Osteoblast (primary cell): ENCODE measurements at regions not wholly inside any gene's neighbourhood (a gene's known extent, or its start where the extent isn't known, plus 50 kb on each side); places are given as distances from the start of the nearest gene placed in this dataset.
A peak's percentile ranks its signal among the peaks of the same experiment; 100 is the strongest.

Source experiments
- DNase-seq: peaks from one replicate; pipeline ENCODE4 v3.0.0; 2011; ENCODE audit warnings: low spot score, mixed read lengths; ENCODE audit not compliant: insufficient read length; ENCODE audit errors: missing footprints
- H2AFZ ChIP-seq: 2 replicates; pipeline ENCODE4 v1.6.0; 2011; ENCODE audit warnings: mild to moderate bottlenecking, low read length
- H3K27ac ChIP-seq: 2 replicates; pipeline ENCODE4 v1.5.1; 2011; ENCODE audit warnings: mild to moderate bottlenecking, low read depth, low read length, moderate library complexity
- H3K27me3 ChIP-seq: 2 replicates; pipeline ENCODE4 v1.6.0; 2012; ENCODE audit warnings: mild to moderate bottlenecking, control low read depth, inconsistent platforms, low read length, moderate library complexity; ENCODE audit not compliant: insufficient read depth
- H3K36me3 ChIP-seq: 2 replicates; pipeline ENCODE4 v1.5.1; 2011; ENCODE audit warnings: mild to moderate bottlenecking, low read length, control low read depth, moderate library complexity; ENCODE audit not compliant: insufficient read depth
- H3K4me1 ChIP-seq: 2 replicates; pipeline ENCODE4 v1.5.1; 2011; ENCODE audit warnings: mild to moderate bottlenecking, low read length, control low read depth, moderate library complexity; ENCODE audit not compliant: insufficient read depth
- H3K4me2 ChIP-seq: 2 replicates; pipeline ENCODE4 v1.6.0; 2011; ENCODE audit warnings: mild to moderate bottlenecking, low read length; ENCODE audit not compliant: insufficient read depth
- H3K4me3 ChIP-seq: fragments of 200-600 bp; sonication (generic); 3 replicates; pipeline ENCODE4 v1.5.1; 2012; ENCODE audit warnings: mild to moderate bottlenecking, low read length, inconsistent platforms; ENCODE audit not compliant: insufficient read depth
- H3K79me2 ChIP-seq: 2 replicates; pipeline ENCODE4 v1.6.0; 2012; ENCODE audit warnings: mild to moderate bottlenecking, low read length, control low read depth, inconsistent platforms; ENCODE audit not compliant: insufficient read depth
- H3K9me3 ChIP-seq: 2 replicates; pipeline ENCODE4 v1.5.1; 2011; ENCODE audit warnings: low read depth, low read length, control low read depth
- H4K20me1 ChIP-seq: 2 replicates; pipeline ENCODE4 v1.6.0; 2012; ENCODE audit warnings: mild to moderate bottlenecking, low read length, control low read depth; ENCODE audit not compliant: insufficient read depth
- CTCF ChIP-seq: IDR thresholded peaks from 2 replicates; pipeline ENCODE4 v1.5.1; 2011; ENCODE audit warnings: mild to moderate bottlenecking, low read depth, low read length, moderate library complexity; ENCODE audit errors: extremely low read depth

GRCh38 chr12:115871714-115872113 lies 405.8 kb downstream of the MED13L start:
- Histone ChIP-seq H3K4me1 (no peaks in the 10 kb centered on the region), H3K9me3 (no peaks in the 10 kb centered on the region), H3K27ac (no peak overlapping the region), H4K20me1 (no peaks in the 10 kb centered on the region), H3K4me2 (no peak overlapping the region), H3K27me3 (no peaks in the 10 kb centered on the region), H3K36me3 (no peaks in the 10 kb centered on the region), H3K4me3 (no peak overlapping the region), H3K79me2 (no peaks in the 10 kb centered on the region), H2AFZ (no peak overlapping the region)
- peak; percentile 69 for TF ChIP-seq CTCF
- DNase-seq = peak; percentile 32

GRCh38 chr12:115870510-115870909 lies 407.0 kb downstream of the MED13L start:
- no peaks in the 10 kb centered on the region for H3K27me3 ChIP-seq
- no peak for TF ChIP-seq CTCF
- H3K9me3 ChIP-seq = no peaks in the 10 kb centered on the region
- H2AFZ ChIP-seq = no peak overlapping the region
- no peak overlapping the region for H3K27ac ChIP-seq
- no peaks in the 10 kb centered on the region for H4K20me1 ChIP-seq
- no peaks in the 10 kb centered on the region for H3K36me3 ChIP-seq
- H3K4me2 ChIP-seq = no peak overlapping the region
- H3K4me3 ChIP-seq = no peak overlapping the region
- no peaks in the 10 kb centered on the region for H3K79me2 ChIP-seq
- no peak for DNase-seq
- H3K4me1 ChIP-seq = no peaks in the 10 kb centered on the region

- no peak overlapping the region for H3K4me3 ChIP-seq
- no peaks in the 10 kb centered on the region for H3K79me2 ChIP-seq
- H3K4me2 ChIP-seq = no peak overlapping the region
- H3K27me3 ChIP-seq = no peaks in the 10 kb centered on the region
- TF ChIP-seq CTCF = no peak
- no peaks in the 10 kb centered on the region for H4K20me1 ChIP-seq
- no peak for DNase-seq
- H3K9me3 ChIP-seq = no peaks in the 10 kb centered on the region
- H3K36me3 ChIP-seq = no peaks in the 10 kb centered on the region
- H2AFZ ChIP-seq = no peak overlapping the region
- H3K27ac ChIP-seq = no peak overlapping the region
- H3K4me1 ChIP-seq = no peaks in the 10 kb centered on the region
Measured at GRCh38 chr12:115870021-115870420, 407.5 kb downstream of the MED13L start.

- Histone ChIP-seq H3K27ac (no peak overlapping the region), H2AFZ (no peak overlapping the region), H3K36me3 (no peaks in the 10 kb centered on the region), H3K4me1 (no peaks in the 10 kb centered on the region), H3K27me3 (peaks cover 1% of the 10 kb centered on the region), H3K4me3 (no peak overlapping the region), H4K20me1 (no peaks in the 10 kb centered on the region), H3K9me3 (no peaks in the 10 kb centered on the region), H3K4me2 (no peak overlapping the region), H3K79me2 (no peaks in the 10 kb centered on the region)
- no peak for DNase-seq
- no peak for TF ChIP-seq CTCF
Measured at GRCh38 chr12:115869604-115870003, 407.9 kb downstream of the MED13L start.
